Thyroid gland (tissue), 4 donors: ENCODE measurements at regions not wholly inside any gene's neighbourhood (a gene's known extent, or its start where the extent isn't known, plus 50 kb on each side); places are given as distances from the start of the nearest gene placed in this dataset.

Source experiments
- CTCF ChIP-seq, 6 experiments: fragments of 200-600 bp in 3 of 6; fragments of 450-650 bp in 3 of 6; sonication (generic) in 3 of 6; IDR thresholded peaks; one replicate each; pipeline ENCODE4 v1.5.1; 2016 to 2019; ENCODE audit warnings: antibody characterized with exemption in 6 of 6, mild to moderate bottlenecking in 2 of 6, inconsistent platforms in 1 of 6, moderate library complexity in 1 of 6
- POLR2A ChIP-seq, 2 donors: fragments of 450-650 bp; IDR thresholded peaks; one replicate each; pipeline ENCODE4 v1.6.1; 2017; ENCODE audit warnings: antibody characterized with exemption in 2 of 2, mild to moderate bottlenecking in 2 of 2, moderate library complexity in 1 of 2

DNA sequence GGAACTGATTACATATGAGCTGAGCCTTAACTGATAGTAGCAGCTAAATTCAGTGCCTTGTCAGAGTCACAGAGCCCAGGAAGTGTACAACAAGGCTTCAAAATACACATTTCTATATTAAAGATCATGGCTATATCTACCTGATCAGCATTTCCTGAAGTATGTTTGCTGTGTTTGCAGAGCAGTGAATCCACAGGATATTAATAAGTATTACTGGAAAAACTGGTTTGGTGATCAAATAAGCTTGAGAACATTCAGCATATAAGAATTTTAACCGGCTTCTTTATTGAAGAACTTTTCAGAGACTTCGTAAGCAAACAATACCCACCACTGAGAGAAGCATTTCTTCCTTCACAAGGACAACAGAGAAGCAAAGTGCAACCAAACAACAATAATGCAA lies 227.0 kb downstream of the ELAVL2 start:
- TF ChIP-seq CTCF (IDR thresholded peaks at IDR 0.05) (no peak), POLR2A (IDR thresholded peaks at IDR 0.05) (no peak)
